HEK293 (cell line): ENCODE measurements at regions not wholly inside any gene's neighbourhood (a gene's known extent, or its start where the extent isn't known, plus 50 kb on each side); places are given as distances from the start of the nearest gene placed in this dataset.

Experiments used
- PRDM1 ChIP-seq: fragments of 450-650 bp; formaldehyde crosslinking; IDR thresholded peaks from 2 replicates; pipeline ENCODE4; 2016; ENCODE audit warnings: missing biosample characterization, missing genetic modification characterization
- SP2 ChIP-seq: fragments of 450-650 bp; formaldehyde crosslinking; IDR thresholded peaks from 2 replicates; pipeline ENCODE4 v1.5.1; 2016; ENCODE audit warnings: missing biosample characterization, missing genetic modification characterization
- YY1 ChIP-seq: fragments of 450-650 bp; formaldehyde crosslinking; IDR thresholded peaks from 2 replicates; pipeline ENCODE4 v1.5.1; 2018; ENCODE audit warnings: missing biosample characterization, missing genetic modification characterization
- ZBTB21 ChIP-seq: fragments of 450-650 bp; formaldehyde crosslinking; IDR thresholded peaks from 2 replicates; pipeline ENCODE4 v1.5.1; 2017; ENCODE audit warnings: missing biosample characterization, missing genetic modification characterization
- ZNF24 ChIP-seq: fragments of 450-650 bp; formaldehyde crosslinking; IDR thresholded peaks from 2 replicates; pipeline ENCODE4 v1.5.1; 2016; ENCODE audit warnings: missing biosample characterization, missing genetic modification characterization
- ZNF404 ChIP-seq: fragments of 450-650 bp; formaldehyde crosslinking; IDR thresholded peaks from 2 replicates; pipeline ENCODE4 v1.5.1; 2017; ENCODE audit warnings: missing biosample characterization, missing genetic modification characterization
- ZNF544 ChIP-seq: fragments of 450-650 bp; formaldehyde crosslinking; IDR thresholded peaks from 2 replicates; pipeline ENCODE4 v1.5.0; 2017; ENCODE audit warnings: missing biosample characterization, missing genetic modification characterization
- ZNF561 ChIP-seq: fragments of 450-650 bp; IDR thresholded peaks from 2 replicates; pipeline ENCODE4 v1.5.1; 2018; ENCODE audit warnings: missing biosample characterization, missing genetic modification characterization, borderline replicate concordance
- ZNF658 ChIP-seq: fragments of 450-650 bp; formaldehyde crosslinking; IDR thresholded peaks from 2 replicates; pipeline ENCODE4; 2016; ENCODE audit warnings: missing biosample characterization, missing genetic modification characterization
- ZNF701 ChIP-seq: fragments of 450-650 bp; formaldehyde crosslinking; IDR thresholded peaks from 2 replicates; pipeline ENCODE4 v1.5.1; 2016; ENCODE audit warnings: missing biosample characterization, missing genetic modification characterization
- ZNF776 ChIP-seq: fragments of 450-650 bp; formaldehyde crosslinking; IDR thresholded peaks from 2 replicates; pipeline ENCODE4 v1.5.0; 2017; ENCODE audit warnings: missing biosample characterization, missing genetic modification characterization, borderline replicate concordance
- TF ChIP-seq, protein P1 (sequence below): fragments of 450-650 bp; formaldehyde crosslinking; IDR thresholded peaks from 2 replicates; pipeline ENCODE4 v1.5.1; 2016; ENCODE audit warnings: missing biosample characterization, missing genetic modification characterization

DNA sequence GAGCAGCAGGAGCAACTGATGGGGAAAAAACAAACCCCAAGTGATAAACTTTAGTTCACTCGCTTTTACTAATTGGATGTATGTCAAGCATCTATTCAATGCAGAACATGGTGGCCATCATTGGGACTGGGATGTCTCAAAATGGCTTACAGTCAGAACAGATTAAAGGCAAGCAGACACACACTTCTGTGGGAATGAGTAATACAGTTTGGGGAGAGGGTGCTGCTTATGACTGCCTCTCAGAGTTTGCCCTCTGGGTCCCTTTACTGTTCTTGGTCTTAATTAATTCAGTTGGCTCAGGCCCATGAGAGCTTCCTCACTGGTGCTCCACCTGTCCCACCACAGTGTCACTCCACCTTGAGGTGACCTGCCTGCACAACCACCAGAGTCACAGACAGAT, 119.5 kb downstream of the TBX19 start:
- TF ChIP-seq, protein P1, sequence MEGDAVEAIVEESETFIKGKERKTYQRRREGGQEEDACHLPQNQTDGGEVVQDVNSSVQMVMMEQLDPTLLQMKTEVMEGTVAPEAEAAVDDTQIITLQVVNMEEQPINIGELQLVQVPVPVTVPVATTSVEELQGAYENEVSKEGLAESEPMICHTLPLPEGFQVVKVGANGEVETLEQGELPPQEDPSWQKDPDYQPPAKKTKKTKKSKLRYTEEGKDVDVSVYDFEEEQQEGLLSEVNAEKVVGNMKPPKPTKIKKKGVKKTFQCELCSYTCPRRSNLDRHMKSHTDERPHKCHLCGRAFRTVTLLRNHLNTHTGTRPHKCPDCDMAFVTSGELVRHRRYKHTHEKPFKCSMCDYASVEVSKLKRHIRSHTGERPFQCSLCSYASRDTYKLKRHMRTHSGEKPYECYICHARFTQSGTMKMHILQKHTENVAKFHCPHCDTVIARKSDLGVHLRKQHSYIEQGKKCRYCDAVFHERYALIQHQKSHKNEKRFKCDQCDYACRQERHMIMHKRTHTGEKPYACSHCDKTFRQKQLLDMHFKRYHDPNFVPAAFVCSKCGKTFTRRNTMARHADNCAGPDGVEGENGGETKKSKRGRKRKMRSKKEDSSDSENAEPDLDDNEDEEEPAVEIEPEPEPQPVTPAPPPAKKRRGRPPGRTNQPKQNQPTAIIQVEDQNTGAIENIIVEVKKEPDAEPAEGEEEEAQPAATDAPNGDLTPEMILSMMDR, result no peak
- TF ChIP-seq PRDM1 (tag by site-specific recombination) (no peak), ZBTB21 (no peak), ZNF701 (no peak), ZNF776 (tag by site-specific recombination) (no peak), ZNF561 (no peak), SP2 (tag by site-specific recombination) (no peak), YY1 (tag by site-specific recombination) (no peak), ZNF24 (no peak), ZNF544 (no peak), ZNF404 (tag by site-specific recombination) (no peak), ZNF658 (tag by site-specific recombination) (no peak)
